GM21447 (cell line): ENCODE measurements at regions not wholly inside any gene's neighbourhood (a gene's known extent, or its start where the extent isn't known, plus 50 kb on each side); places are given as distances from the start of the nearest gene placed in this dataset.
"Not testable (repeated sequence)": the region's sequence is repeated elsewhere in the genome, so short reads cannot be mapped to it uniquely, and the experiment has no call there.

Experiments
- ATAC-seq: cut with Tn5 transposase; IDR thresholded peaks from one replicate; pipeline ENCODE4 v1.9.1; 2021; ENCODE audit not compliant: unreplicated experiment

GRCh38 chr6:28794175-28795002, 129.4 kb downstream of the TRIM27 start:
- no peak for ATAC-seq

GRCh38 chr6:28800647-28801046, 123.1 kb downstream of the TRIM27 start:
- ATAC-seq = not testable (repeated sequence)

GRCh38 chr6:28802417-28803336, 121.1 kb downstream of the TRIM27 start:
- ATAC-seq = no peak

GRCh38 chr6:28803337-28803709, 120.5 kb downstream of the TRIM27 start:
- ATAC-seq = no peak

- ATAC-seq = no peak
Measured at GRCh38 chr6:28807682-28808280, 116.0 kb downstream of the TRIM27 start.

- no peak for ATAC-seq
Measured at GRCh38 chr6:28808383-28808782, 115.4 kb downstream of the TRIM27 start.

- no peak for ATAC-seq
Measured at GRCh38 chr6:28809947-28810658, 113.7 kb downstream of the TRIM27 start.

GRCh38 chr6:28810659-28811053, 113.1 kb downstream of the TRIM27 start:
- no peak for ATAC-seq

GRCh38 chr6:28811873-28812272, 111.9 kb downstream of the TRIM27 start:
- no peak for ATAC-seq

- ATAC-seq = no peak
Measured at GRCh38 chr6:28812778-28813569, 110.8 kb downstream of the TRIM27 start.

- ATAC-seq = no peak
Measured at GRCh38 chr6:28814032-28814976, 109.5 kb downstream of the TRIM27 start.

GRCh38 chr6:28816339-28816908, 107.4 kb downstream of the TRIM27 start:
- no peak for ATAC-seq

- ATAC-seq = no peak
Measured at GRCh38 chr6:28816909-28817807, 106.6 kb downstream of the TRIM27 start.

GRCh38 chr6:28817808-28818145, 106.0 kb downstream of the TRIM27 start:
- ATAC-seq = no peak

GRCh38 chr6:28824793-28825731, 98.7 kb downstream of the TRIM27 start:
- no peak for ATAC-seq

GRCh38 chr6:28825732-28826293, 98.0 kb downstream of the TRIM27 start:
- ATAC-seq = no peak
